GM23338 (cell line): ENCODE measurements at regions not wholly inside any gene's neighbourhood (a gene's known extent, or its start where the extent isn't known, plus 50 kb on each side); places are given as distances from the start of the nearest gene placed in this dataset.

Experiments
- ATAC-seq: fragments of 200-7000 bp; cut with Tn5 transposase; 3 replicates; pipeline ENCODE4 v1.9.1; 2020
- DNase-seq: peaks from one replicate; pipeline ENCODE4 v3.0.0-alpha.2; 2015; ENCODE audit warnings: low spot score
- H2AFZ ChIP-seq: fragments of 200-600 bp; sonication (generic); 2 replicates; pipeline ENCODE4 v1.8.0; 2016; ENCODE audit warnings: antibody characterized with exemption, mild to moderate bottlenecking, moderate library complexity
- H3F3A ChIP-seq: fragments of 200-600 bp; sonication (generic); replicated peaks from 2 replicates; pipeline ENCODE4 v1.8.0; 2017; ENCODE audit warnings: antibody characterized with exemption, mixed run types, low read depth
- H3K27ac ChIP-seq: fragments of 200-600 bp; sonication (generic); 2 replicates; pipeline ENCODE4 v1.6.1; 2016; ENCODE audit warnings: low read depth
- H3K27me3 ChIP-seq: fragments of 200-600 bp; sonication (generic); 2 replicates; pipeline ENCODE4 v1.8.0; 2016; ENCODE audit warnings: mild to moderate bottlenecking, mixed run types, moderate library complexity; ENCODE audit not compliant: insufficient read depth
- H3K36me3 ChIP-seq: fragments of 200-600 bp; sonication (generic); 2 replicates; pipeline ENCODE4 v1.8.0; 2016; ENCODE audit warnings: mild to moderate bottlenecking; ENCODE audit not compliant: insufficient read depth
- H3K4me1 ChIP-seq: fragments of 200-600 bp; sonication (generic); 2 replicates; pipeline ENCODE4 v1.8.0; 2016; ENCODE audit warnings: mild to moderate bottlenecking, moderate library complexity; ENCODE audit not compliant: insufficient read depth
- H3K4me2 ChIP-seq: fragments of 200-600 bp; sonication (generic); 2 replicates; pipeline ENCODE4 v1.7.1; 2017; ENCODE audit warnings: mixed run types
- H3K4me3 ChIP-seq: fragments of 200-600 bp; sonication (generic); 2 replicates; pipeline ENCODE4 v1.6.1; 2016; ENCODE audit warnings: mixed run types
- H3K79me2 ChIP-seq: fragments of 200-600 bp; sonication (generic); replicated peaks from 2 replicates; pipeline ENCODE4 v1.8.0; 2017; ENCODE audit warnings: mild to moderate bottlenecking; ENCODE audit not compliant: insufficient read depth
- H3K9me2 ChIP-seq: fragments of 200-600 bp; sonication (generic); 2 replicates; pipeline ENCODE4 v1.8.0; 2017; ENCODE audit not compliant: insufficient read depth
- H4K20me1 ChIP-seq: fragments of 200-600 bp; sonication (generic); replicated peaks from 2 replicates; pipeline ENCODE4 v1.8.0; 2017; ENCODE audit warnings: mild to moderate bottlenecking; ENCODE audit not compliant: insufficient read depth
- H3K27ac Mint-ChIP-seq: 2 replicates; pipeline ENCODE4 v1.8.0; 2020; ENCODE audit warnings: inconsistent platforms, mild to moderate bottlenecking, moderate library complexity, mixed read lengths
- H3K27me3 Mint-ChIP-seq: 3 replicates; pipeline ENCODE4 v1.8.0; 2022; ENCODE audit warnings: low read depth, mild to moderate bottlenecking, moderate library complexity, mixed read lengths, inconsistent platforms; ENCODE audit not compliant: insufficient read depth, poor library complexity
- H3K36me3 Mint-ChIP-seq: 3 replicates; pipeline ENCODE4 v1.8.0; 2021; ENCODE audit warnings: low read depth, mild to moderate bottlenecking, inconsistent platforms, moderate library complexity, mixed read lengths
- H3K4me1 Mint-ChIP-seq: 3 replicates; pipeline ENCODE4 v1.8.0; 2020; ENCODE audit warnings: mild to moderate bottlenecking, inconsistent platforms, mixed read lengths
- H3K4me3 Mint-ChIP-seq: 3 replicates; pipeline ENCODE4 v1.8.0; 2021; ENCODE audit warnings: moderate library complexity, mild to moderate bottlenecking, inconsistent platforms, mixed read lengths
- H3K9me3 Mint-ChIP-seq: 3 replicates; pipeline ENCODE4 v1.8.0; 2020; ENCODE audit warnings: moderate library complexity, mild to moderate bottlenecking, inconsistent platforms, mixed read lengths
- CREB1 ChIP-seq: fragments of 250-450 bp; sonication (Bioruptor Pico); IDR thresholded peaks from 2 replicates; pipeline ENCODE4 v1.5.0; 2020; ENCODE audit warnings: low read depth, mild to moderate bottlenecking, moderate library complexity
- CTCF ChIP-seq, 2 experiments: fragments of 200-600 bp in 1 of 2; sonication (generic) in 1 of 2; conservative IDR thresholded peaks; 2 replicates each; pipeline versions ENCODE4 v1.5.1 to v1.6.1; 2016 to 2017; ENCODE audit warnings: antibody characterized with exemption in 2 of 2, low read depth in 2 of 2, mild to moderate bottlenecking in 2 of 2, moderate library complexity in 1 of 2
- ETS1 ChIP-seq: IDR thresholded peaks from 2 replicates; pipeline ENCODE4 v1.6.1; 2016; ENCODE audit warnings: antibody characterized with exemption
- EZH2 ChIP-seq: fragments of 200-600 bp; sonication (generic); IDR thresholded peaks from one replicate; pipeline ENCODE4 v1.8.0; 2017; ENCODE audit warnings: antibody characterized with exemption, mild to moderate bottlenecking, low read depth; ENCODE audit not compliant: unreplicated experiment
- EZH2phosphoT487 ChIP-seq: fragments of 200-600 bp; sonication (generic); IDR thresholded peaks from one replicate; pipeline ENCODE4 v1.8.1; 2018; ENCODE audit warnings: antibody characterized with exemption; ENCODE audit not compliant: unreplicated experiment
- JUNB ChIP-seq: IDR thresholded peaks from one replicate; pipeline ENCODE4 v1.6.1; 2016; ENCODE audit warnings: antibody characterized with exemption; ENCODE audit not compliant: unreplicated experiment
- NANOG ChIP-seq: IDR thresholded peaks from 2 replicates; pipeline ENCODE4 v1.6.1; 2016; ENCODE audit warnings: antibody characterized with exemption, borderline replicate concordance
- POLR2AphosphoS5 ChIP-seq: IDR thresholded peaks from 2 replicates; pipeline ENCODE4 v1.6.1; 2016; ENCODE audit warnings: antibody characterized with exemption, low read depth
- REST ChIP-seq: IDR thresholded peaks from one replicate; pipeline ENCODE4 v1.6.1; 2018; ENCODE audit warnings: antibody characterized with exemption; ENCODE audit not compliant: unreplicated experiment
- STAT1 ChIP-seq: IDR thresholded peaks from one replicate; pipeline ENCODE4 v1.6.1; 2016; ENCODE audit warnings: antibody characterized with exemption; ENCODE audit not compliant: unreplicated experiment
- ZNF114 ChIP-seq: fragments of 250-450 bp; sonication (Bioruptor Pico); IDR thresholded peaks from 2 replicates; pipeline ENCODE4 v1.5.0; 2020; ENCODE audit warnings: mild to moderate bottlenecking, moderate library complexity
- ZNF331 ChIP-seq: fragments of 250-450 bp; sonication (Bioruptor Pico); IDR thresholded peaks from 2 replicates; pipeline ENCODE4 v1.5.0; 2020; ENCODE audit warnings: low read depth, mild to moderate bottlenecking, moderate library complexity
- ZNF462 ChIP-seq: fragments of 250-450 bp; sonication (Bioruptor Pico); IDR thresholded peaks from 2 replicates; pipeline ENCODE4 v1.5.0; 2020; ENCODE audit warnings: mild to moderate bottlenecking, moderate library complexity

DNA sequence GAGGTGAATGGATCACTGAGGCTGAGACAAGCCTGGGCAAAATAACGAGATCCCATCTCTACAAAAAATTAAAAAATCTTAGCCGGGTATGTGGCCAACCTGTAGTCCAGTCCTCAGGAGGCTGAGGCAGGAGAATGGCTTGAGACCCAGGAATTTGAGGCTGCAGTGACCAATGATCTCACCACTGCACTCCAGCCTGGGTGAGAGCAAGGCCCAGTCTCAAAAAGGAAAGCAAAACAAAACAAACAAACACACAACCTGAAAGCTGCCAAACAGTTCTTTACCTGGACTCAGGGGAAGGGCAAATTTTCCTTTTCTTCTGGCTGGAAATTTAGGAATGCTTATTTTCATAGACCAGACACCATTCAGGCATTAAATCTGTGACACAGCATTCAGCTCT is 163.1 kb upstream of the FAT1 start:
- Histone ChIP-seq H3K36me3 (no peaks in the 10 kb centered on the region), H3K27me3 (no peaks in the 10 kb centered on the region), H3K4me2 (peak overlapping the region; percentile 44; the same call in 1 of the 2 replicates), H3K27ac (peak overlapping the region; percentile 30; the same call in 1 of the 2 replicates), H3K4me1 (peaks cover 26% of the 10 kb centered on the region), H3K79me2 (no peaks in the 10 kb centered on the region), H4K20me1 (no peaks in the 10 kb centered on the region), H2AFZ (0 out of 2 replicates have a peak overlapping the region, but pooled peaks have one; percentile 6), H3K9me2 (no peaks in the 10 kb centered on the region), H3K4me3 (no peak overlapping the region), H3F3A (no peaks in the 10 kb centered on the region)
- DNase-seq (no peak), ATAC-seq (no peak)
- H3K27me3 Mint-ChIP-seq, result peaks cover 10% of the 10 kb centered on the region
- TF ChIP-seq ZNF114 (no peak), REST (no peak), CTCF (conservative IDR thresholded peaks at IDR 0.05; ENCODE audit: low read depth in 2 of 2) (no peak), STAT1 (no peak), CREB1 (no peak), JUNB (no peak), ETS1 (no peak), NANOG (no peak), EZH2phosphoT487 (no peak), EZH2 (no peak), POLR2AphosphoS5 (no peak), ZNF462 (CRISPR knock-in tag) (no peak), ZNF331 (CRISPR knock-in tag) (no peak)
- H3K36me3 Mint-ChIP-seq, result peaks cover 12% of the 10 kb centered on the region
- H3K4me3 Mint-ChIP-seq, result no peak overlapping the region
- peaks cover 40% of the 10 kb centered on the region for H3K4me1 Mint-ChIP-seq
- H3K27ac Mint-ChIP-seq, result 0 out of 2 replicates have a peak overlapping the region, but pooled peaks have one; percentile 50
- peaks cover 16% of the 10 kb centered on the region for H3K9me3 Mint-ChIP-seq
